ENCODE measurements at regions not wholly inside any gene's neighbourhood (a gene's known extent, or its start where the extent isn't known, plus 50 kb on each side); places are given as distances from the start of the nearest gene placed in this dataset.

DNA sequence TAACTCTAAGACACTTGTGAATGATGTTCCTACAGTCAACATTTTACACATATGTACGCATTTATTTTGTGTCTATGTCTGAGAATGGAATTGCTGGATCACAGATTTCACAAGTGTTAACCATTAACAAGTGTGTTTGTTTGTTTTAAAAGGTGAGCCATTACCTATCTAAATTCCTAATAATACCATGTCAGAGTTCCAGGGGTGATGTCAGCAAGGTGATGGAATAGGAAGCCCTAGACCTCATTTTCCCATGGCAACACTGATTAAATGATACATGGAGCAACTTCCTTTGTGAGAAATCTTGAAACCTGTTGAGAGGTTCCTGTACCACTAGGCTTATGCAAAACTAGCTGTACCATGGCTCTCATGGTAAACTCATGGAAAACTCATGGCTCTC is 309.7 kb downstream of the CYLC2 start:
- TF ChIP-seq, protein P1, sequence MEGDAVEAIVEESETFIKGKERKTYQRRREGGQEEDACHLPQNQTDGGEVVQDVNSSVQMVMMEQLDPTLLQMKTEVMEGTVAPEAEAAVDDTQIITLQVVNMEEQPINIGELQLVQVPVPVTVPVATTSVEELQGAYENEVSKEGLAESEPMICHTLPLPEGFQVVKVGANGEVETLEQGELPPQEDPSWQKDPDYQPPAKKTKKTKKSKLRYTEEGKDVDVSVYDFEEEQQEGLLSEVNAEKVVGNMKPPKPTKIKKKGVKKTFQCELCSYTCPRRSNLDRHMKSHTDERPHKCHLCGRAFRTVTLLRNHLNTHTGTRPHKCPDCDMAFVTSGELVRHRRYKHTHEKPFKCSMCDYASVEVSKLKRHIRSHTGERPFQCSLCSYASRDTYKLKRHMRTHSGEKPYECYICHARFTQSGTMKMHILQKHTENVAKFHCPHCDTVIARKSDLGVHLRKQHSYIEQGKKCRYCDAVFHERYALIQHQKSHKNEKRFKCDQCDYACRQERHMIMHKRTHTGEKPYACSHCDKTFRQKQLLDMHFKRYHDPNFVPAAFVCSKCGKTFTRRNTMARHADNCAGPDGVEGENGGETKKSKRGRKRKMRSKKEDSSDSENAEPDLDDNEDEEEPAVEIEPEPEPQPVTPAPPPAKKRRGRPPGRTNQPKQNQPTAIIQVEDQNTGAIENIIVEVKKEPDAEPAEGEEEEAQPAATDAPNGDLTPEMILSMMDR (tag by site-specific recombination; IDR thresholded peaks at IDR 0.05), result no peak
- TF ChIP-seq, protein P2, sequence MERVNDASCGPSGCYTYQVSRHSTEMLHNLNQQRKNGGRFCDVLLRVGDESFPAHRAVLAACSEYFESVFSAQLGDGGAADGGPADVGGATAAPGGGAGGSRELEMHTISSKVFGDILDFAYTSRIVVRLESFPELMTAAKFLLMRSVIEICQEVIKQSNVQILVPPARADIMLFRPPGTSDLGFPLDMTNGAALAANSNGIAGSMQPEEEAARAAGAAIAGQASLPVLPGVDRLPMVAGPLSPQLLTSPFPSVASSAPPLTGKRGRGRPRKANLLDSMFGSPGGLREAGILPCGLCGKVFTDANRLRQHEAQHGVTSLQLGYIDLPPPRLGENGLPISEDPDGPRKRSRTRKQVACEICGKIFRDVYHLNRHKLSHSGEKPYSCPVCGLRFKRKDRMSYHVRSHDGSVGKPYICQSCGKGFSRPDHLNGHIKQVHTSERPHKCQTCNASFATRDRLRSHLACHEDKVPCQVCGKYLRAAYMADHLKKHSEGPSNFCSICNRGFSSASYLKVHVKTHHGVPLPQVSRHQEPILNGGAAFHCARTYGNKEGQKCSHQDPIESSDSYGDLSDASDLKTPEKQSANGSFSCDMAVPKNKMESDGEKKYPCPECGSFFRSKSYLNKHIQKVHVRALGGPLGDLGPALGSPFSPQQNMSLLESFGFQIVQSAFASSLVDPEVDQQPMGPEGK (tag by site-specific recombination; IDR thresholded peaks at IDR 0.05), result no peak
- TF ChIP-seq, protein P3, sequence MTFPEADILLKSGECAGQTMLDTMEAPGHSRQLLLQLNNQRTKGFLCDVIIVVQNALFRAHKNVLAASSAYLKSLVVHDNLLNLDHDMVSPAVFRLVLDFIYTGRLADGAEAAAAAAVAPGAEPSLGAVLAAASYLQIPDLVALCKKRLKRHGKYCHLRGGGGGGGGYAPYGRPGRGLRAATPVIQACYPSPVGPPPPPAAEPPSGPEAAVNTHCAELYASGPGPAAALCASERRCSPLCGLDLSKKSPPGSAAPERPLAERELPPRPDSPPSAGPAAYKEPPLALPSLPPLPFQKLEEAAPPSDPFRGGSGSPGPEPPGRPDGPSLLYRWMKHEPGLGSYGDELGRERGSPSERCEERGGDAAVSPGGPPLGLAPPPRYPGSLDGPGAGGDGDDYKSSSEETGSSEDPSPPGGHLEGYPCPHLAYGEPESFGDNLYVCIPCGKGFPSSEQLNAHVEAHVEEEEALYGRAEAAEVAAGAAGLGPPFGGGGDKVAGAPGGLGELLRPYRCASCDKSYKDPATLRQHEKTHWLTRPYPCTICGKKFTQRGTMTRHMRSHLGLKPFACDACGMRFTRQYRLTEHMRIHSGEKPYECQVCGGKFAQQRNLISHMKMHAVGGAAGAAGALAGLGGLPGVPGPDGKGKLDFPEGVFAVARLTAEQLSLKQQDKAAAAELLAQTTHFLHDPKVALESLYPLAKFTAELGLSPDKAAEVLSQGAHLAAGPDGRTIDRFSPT (tag by site-specific recombination; IDR thresholded peaks at IDR 0.05), result no peak
- TF ChIP-seq ZNF623 (tag by site-specific recombination; IDR thresholded peaks at IDR 0.05) (no peak), ZNF571 (tag by site-specific recombination; IDR thresholded peaks at IDR 0.05) (no peak), ZBTB1 (tag by site-specific recombination; IDR thresholded peaks at IDR 0.05) (no peak), KLF10 (tag by site-specific recombination; IDR thresholded peaks at IDR 0.05) (no peak)
- TF ChIP-seq, protein P4, sequence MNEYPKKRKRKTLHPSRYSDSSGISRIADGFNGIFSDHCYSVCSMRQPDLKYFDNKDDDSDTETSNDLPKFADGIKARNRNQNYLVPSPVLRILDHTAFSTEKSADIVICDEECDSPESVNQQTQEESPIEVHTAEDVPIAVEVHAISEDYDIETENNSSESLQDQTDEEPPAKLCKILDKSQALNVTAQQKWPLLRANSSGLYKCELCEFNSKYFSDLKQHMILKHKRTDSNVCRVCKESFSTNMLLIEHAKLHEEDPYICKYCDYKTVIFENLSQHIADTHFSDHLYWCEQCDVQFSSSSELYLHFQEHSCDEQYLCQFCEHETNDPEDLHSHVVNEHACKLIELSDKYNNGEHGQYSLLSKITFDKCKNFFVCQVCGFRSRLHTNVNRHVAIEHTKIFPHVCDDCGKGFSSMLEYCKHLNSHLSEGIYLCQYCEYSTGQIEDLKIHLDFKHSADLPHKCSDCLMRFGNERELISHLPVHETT (tag by site-specific recombination; IDR thresholded peaks at IDR 0.05), result no peak
